ENCODE measurements at regions not wholly inside any gene's neighbourhood (a gene's known extent, or its start where the extent isn't known, plus 50 kb on each side); places are given as distances from the start of the nearest gene placed in this dataset.
"Not testable (repeated sequence)": the region's sequence is repeated elsewhere in the genome, so short reads cannot be mapped to it uniquely, and the experiment has no call there.

GRCh38 chr10:55892276-55892675 is 468.8 kb downstream of the ZWINT start:
- DNase-seq, result no peak

- no peak for DNase-seq
Observed at GRCh38 chr10:55881588-55881987, 479.5 kb downstream of the ZWINT start.

GRCh38 chr10:55873485-55873884 is 487.6 kb downstream of the ZWINT start:
- DNase-seq, result no peak

- no peak for DNase-seq
Observed at GRCh38 chr10:55870186-55870585, 490.9 kb downstream of the ZWINT start.

GRCh38 chr10:55867848-55868247 is 493.2 kb downstream of the ZWINT start:
- no peak for DNase-seq

- DNase-seq, result no peak
Observed at GRCh38 chr10:55858730-55859129, 502.3 kb downstream of the ZWINT start.

- no peak for DNase-seq
Observed at GRCh38 chr10:55852900-55853299, 508.2 kb downstream of the ZWINT start.

- no peak for DNase-seq
Observed at GRCh38 chr10:55837273-55837672, 523.8 kb downstream of the ZWINT start.

GRCh38 chr10:55822096-55822495 is 539.0 kb downstream of the ZWINT start:
- no peak for DNase-seq

GRCh38 chr10:55820478-55820877 is 540.6 kb downstream of the ZWINT start:
- DNase-seq, result no peak

- no peak for DNase-seq
Observed at GRCh38 chr10:55820071-55820470, 541.0 kb downstream of the ZWINT start.

- no peak for DNase-seq
Observed at GRCh38 chr10:55813451-55814170, 547.4 kb downstream of the ZWINT start.

- DNase-seq, result no peak
Observed at GRCh38 chr10:55803055-55803454, 558.0 kb downstream of the ZWINT start.

- no peak for DNase-seq
Observed at GRCh38 chr10:55801353-55801661, 559.8 kb downstream of the ZWINT start.

GRCh38 chr10:55800602-55801352 is 560.3 kb downstream of the ZWINT start:
- DNase-seq, result no peak

- DNase-seq, result no peak
Observed at GRCh38 chr10:55793024-55793423, 568.0 kb downstream of the ZWINT start.

GRCh38 chr10:55790276-55790675 is 570.8 kb downstream of the ZWINT start:
- not testable (repeated sequence) for DNase-seq

- DNase-seq, result no peak
Observed at GRCh38 chr10:55786461-55787050, 574.5 kb downstream of the ZWINT start.

GRCh38 chr10:55782181-55782580 is 578.9 kb downstream of the ZWINT start:
- DNase-seq, result no peak

GRCh38 chr10:55766212-55766611 is 594.8 kb downstream of the ZWINT start:
- DNase-seq, result no peak

- DNase-seq, result no peak
Observed at GRCh38 chr10:55750458-55750857, 610.6 kb downstream of the ZWINT start.

- no peak for DNase-seq
Observed at GRCh38 chr10:55747244-55747643, 613.8 kb downstream of the ZWINT start.

GRCh38 chr10:55746002-55746401 is 615.1 kb downstream of the ZWINT start:
- no peak for DNase-seq

- DNase-seq, result no peak
Observed at GRCh38 chr10:55742487-55742886, 618.6 kb downstream of the ZWINT start.

Measured in NCI-H2227 treated with DMSO at 0.1 percent for 48 hours (cell line).